ENCODE measurements at regions not wholly inside any gene's neighbourhood (a gene's known extent, or its start where the extent isn't known, plus 50 kb on each side); places are given as distances from the start of the nearest gene placed in this dataset.

DNA sequence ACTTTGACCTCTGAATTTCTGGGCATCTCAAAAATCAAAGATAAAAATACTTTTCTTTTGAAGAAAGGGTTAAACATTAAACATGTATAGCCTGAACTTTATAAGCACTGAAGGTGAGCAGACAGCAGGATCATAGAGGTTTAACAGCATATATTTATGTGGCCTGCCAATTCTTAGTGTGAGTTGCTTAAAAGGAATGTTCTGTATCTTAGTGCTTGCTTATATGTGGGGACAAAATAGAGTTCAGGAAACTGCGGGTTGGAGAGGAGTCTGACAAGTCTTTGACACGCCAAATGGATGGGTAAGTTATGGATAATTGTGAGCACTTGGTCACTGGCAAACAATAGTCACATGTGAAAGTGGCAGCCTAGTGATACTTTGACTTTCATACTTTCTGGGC lies 1419.4 kb upstream of the SPRY2 start:
- H3K36me3 ChIP-seq (ENCODE audit: insufficient read depth, low read length): no peaks in the 10 kb centered on the region
- no peaks in the 10 kb centered on the region for H3K9me3 ChIP-seq (ENCODE audit: low read depth, low read length)
- no peak for DNase-seq (ENCODE audit: low read depth, low spot score)
- H3K9ac ChIP-seq (ENCODE audit: insufficient read length): no peak overlapping the region
- H3K27ac ChIP-seq: no peak overlapping the region
- H3K4me3 ChIP-seq: no peak overlapping the region
- TF ChIP-seq POLR2AphosphoS5 (IDR thresholded peaks at IDR 0.05; ENCODE audit: borderline replicate concordance, low read depth, low read length) (no peak), FOXP2 (optimal IDR thresholded peaks at IDR 0.05; ENCODE audit: control extremely low read depth, extremely low read length, insufficient read depth) (no peak), EZH2 (IDR thresholded peaks at IDR 0.05) (no peak)

DNA sequence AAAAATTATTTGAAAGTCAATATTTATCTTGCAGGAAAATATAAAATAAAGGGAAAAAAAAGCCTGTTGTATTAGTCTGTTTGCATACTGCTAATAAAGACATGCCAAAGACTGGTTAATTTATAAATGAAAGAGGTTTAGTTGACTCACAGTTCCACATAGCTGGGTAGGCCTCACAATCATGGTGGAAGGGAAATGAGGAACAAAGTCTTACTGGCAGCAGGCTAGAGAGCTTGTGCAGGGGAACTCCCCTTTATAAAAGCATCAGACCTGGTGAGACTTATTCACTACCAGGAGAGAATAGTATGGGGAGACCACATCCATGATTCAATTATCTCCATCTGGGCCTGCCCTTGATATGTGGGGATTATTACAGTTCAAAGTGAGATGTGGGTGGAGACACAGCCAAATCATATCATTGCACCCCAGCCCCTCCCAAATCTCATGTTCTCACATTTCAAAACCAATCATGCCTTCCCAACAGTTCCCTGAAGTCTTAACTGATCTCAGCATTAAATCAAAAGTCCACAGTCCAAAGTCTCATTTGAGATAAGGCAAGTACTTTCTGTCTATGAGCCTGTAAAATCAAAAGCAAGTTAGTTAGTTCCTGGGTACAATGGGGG lies 1416.5 kb upstream of the SPRY2 start:
- Histone ChIP-seq H3K9ac (ENCODE audit: insufficient read length) (no peak overlapping the region), H3K9me3 (ENCODE audit: low read depth, low read length) (no peaks in the 10 kb centered on the region), H3K36me3 (ENCODE audit: insufficient read depth, low read length) (no peaks in the 10 kb centered on the region), H3K27ac (no peak overlapping the region), H3K4me3 (no peak overlapping the region)
- DNase-seq (ENCODE audit: low read depth, low spot score): no peak
- TF ChIP-seq FOXP2 (optimal IDR thresholded peaks at IDR 0.05; ENCODE audit: control extremely low read depth, extremely low read length, insufficient read depth) (no peak), POLR2AphosphoS5 (IDR thresholded peaks at IDR 0.05; ENCODE audit: borderline replicate concordance, low read depth, low read length) (no peak), EZH2 (IDR thresholded peaks at IDR 0.05) (no peak)

DNA sequence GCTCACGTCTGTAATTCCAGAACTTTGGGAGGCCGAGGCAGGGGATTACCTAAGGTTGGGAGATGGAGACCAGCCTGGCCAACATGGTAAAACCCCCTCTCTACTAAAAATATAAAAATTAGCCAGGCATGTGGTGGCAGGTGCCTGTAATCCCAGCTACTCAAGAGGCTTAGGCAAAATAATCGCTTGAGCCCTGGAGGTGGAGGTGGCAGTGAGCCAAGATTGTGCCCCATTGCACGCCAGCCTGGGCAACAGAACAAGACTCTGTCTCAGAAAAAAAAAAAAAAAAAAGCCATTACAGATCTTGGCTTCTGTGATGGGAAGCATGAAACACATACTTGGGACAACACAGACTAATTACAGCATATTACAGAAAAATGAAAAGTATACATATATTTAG lies 1404.5 kb upstream of the SPRY2 start:
- TF ChIP-seq FOXP2 (optimal IDR thresholded peaks at IDR 0.05; ENCODE audit: control extremely low read depth, extremely low read length, insufficient read depth): no peak
- H3K36me3 ChIP-seq (ENCODE audit: insufficient read depth, low read length): no peaks in the 10 kb centered on the region
- DNase-seq (ENCODE audit: low read depth, low spot score): no peak
- H3K4me3 ChIP-seq: no peak overlapping the region
- H3K27ac ChIP-seq: no peak overlapping the region
- H3K9ac ChIP-seq (ENCODE audit: insufficient read length): no peak overlapping the region
- no peaks in the 10 kb centered on the region for H3K9me3 ChIP-seq (ENCODE audit: low read depth, low read length)

DNA sequence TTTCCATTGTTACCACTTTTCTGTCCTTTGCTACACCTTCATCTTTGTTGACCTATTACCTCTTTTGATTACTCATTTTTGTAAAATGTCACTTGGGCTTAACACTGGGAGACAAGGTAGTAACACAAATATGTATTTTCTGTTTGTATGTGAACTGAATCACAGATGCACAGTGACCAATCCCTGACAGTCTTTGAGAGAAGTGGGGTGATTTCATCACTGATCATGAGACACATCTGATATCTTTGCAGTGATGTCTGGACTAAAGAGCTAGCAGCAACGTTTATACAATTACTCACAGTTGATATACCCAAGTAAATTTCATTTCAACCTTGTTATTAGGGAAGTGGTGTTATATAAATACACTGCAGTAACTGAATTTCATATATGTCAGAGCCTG lies 1397.4 kb upstream of the SPRY2 start:
- TF ChIP-seq EZH2 (IDR thresholded peaks at IDR 0.05) (no peak), FOXP2 (optimal IDR thresholded peaks at IDR 0.05; ENCODE audit: control extremely low read depth, extremely low read length, insufficient read depth) (no peak), POLR2AphosphoS5 (IDR thresholded peaks at IDR 0.05; ENCODE audit: borderline replicate concordance, low read depth, low read length) (no peak)
- H3K4me3 ChIP-seq: no peak overlapping the region
- H3K36me3 ChIP-seq (ENCODE audit: insufficient read depth, low read length): no peaks in the 10 kb centered on the region
- no peak overlapping the region for H3K27ac ChIP-seq
- DNase-seq (ENCODE audit: low read depth, low spot score): no peak
- H3K9me3 ChIP-seq (ENCODE audit: low read depth, low read length): no peaks in the 10 kb centered on the region
- H3K9ac ChIP-seq (ENCODE audit: insufficient read length): no peak overlapping the region

DNA sequence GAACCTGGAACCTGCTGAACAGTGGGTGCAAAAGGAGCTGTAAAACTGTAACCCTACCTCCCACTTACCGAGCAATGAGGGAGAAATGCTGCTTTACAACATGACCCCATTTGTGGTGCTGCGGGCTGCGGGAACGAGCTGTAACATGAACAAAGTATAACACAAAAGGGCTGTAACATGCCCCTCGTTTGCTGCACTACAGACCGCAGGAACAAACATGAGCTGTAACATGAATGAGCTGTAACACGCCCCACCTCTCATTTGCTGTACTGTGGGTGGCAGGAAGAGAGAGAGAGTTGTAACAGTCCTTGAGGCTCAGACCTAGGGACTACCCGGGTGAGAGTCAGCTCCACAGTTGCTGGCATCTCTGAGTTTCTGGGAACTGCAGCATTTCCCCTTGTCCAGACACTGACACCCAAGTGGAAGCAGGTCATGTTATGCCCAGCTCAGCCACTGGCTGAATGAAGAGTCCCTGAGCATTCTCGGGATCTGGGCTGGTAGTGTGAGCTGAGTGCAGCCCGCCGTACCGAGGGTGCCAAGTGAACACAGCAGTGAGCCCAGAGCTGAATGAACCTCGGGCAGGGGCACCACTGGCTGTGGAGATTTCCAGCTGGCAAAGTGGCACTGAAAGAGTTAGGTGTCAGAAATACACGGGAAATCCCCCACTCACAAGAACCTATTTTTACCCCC lies 1385.3 kb upstream of the SPRY2 start:
- no peak overlapping the region for H3K9ac ChIP-seq (ENCODE audit: insufficient read length)
- no peak for DNase-seq (ENCODE audit: low read depth, low spot score)
- no peak overlapping the region for H3K4me3 ChIP-seq
- TF ChIP-seq POLR2AphosphoS5 (IDR thresholded peaks at IDR 0.05; ENCODE audit: borderline replicate concordance, low read depth, low read length): no peak
- TF ChIP-seq EZH2 (IDR thresholded peaks at IDR 0.05): no peak
- no peak for TF ChIP-seq FOXP2 (optimal IDR thresholded peaks at IDR 0.05; ENCODE audit: control extremely low read depth, extremely low read length, insufficient read depth)
- no peaks in the 10 kb centered on the region for H3K36me3 ChIP-seq (ENCODE audit: insufficient read depth, low read length)
- H3K9me3 ChIP-seq (ENCODE audit: low read depth, low read length): no peaks in the 10 kb centered on the region
- no peak overlapping the region for H3K27ac ChIP-seq

DNA sequence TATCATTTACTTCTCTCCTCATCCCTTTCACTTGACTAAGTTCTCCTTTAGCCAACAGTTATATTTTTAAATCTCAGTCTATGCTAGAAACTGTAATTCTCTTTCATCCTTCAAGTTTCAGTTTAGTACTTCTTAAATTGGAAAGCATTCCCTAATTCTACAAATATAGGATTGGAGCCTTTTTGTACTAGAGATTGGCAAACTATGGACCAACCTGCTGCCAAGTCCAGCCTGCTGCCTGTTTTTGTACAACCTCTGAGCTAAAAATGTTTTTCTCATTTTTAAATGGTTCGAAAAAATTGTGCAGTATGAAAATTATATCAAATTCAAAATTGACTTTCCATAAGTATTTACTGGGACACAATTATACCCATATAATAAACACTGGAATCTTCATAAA lies 1381.5 kb upstream of the SPRY2 start:
- Histone ChIP-seq H3K36me3 (ENCODE audit: insufficient read depth, low read length) (no peaks in the 10 kb centered on the region), H3K9ac (ENCODE audit: insufficient read length) (no peak overlapping the region), H3K9me3 (ENCODE audit: low read depth, low read length) (no peaks in the 10 kb centered on the region), H3K27ac (no peak overlapping the region), H3K4me3 (no peak overlapping the region)
- DNase-seq (ENCODE audit: low read depth, low spot score): no peak
- TF ChIP-seq FOXP2 (optimal IDR thresholded peaks at IDR 0.05; ENCODE audit: control extremely low read depth, extremely low read length, insufficient read depth): no peak
- TF ChIP-seq EZH2 (IDR thresholded peaks at IDR 0.05): no peak
- TF ChIP-seq POLR2AphosphoS5 (IDR thresholded peaks at IDR 0.05; ENCODE audit: borderline replicate concordance, low read depth, low read length): no peak

DNA sequence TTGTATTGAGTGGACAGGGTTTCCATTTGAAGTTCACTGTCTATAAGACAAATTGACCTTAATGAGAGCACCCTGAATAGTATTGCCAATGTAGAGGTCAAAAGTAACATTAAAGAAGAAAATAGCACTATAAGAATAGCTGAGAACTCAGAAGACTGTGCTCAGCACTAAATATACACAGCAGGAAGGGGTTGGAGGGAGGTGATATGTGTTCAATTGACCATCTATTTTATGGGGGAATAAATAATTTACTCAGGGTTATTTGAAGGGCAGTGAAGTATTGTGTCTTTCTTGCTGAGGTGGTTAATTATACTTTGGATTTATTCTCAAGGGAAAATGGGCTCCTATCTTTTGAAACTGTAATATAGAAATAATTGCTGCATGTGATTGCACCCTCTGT lies 1380.5 kb upstream of the SPRY2 start:
- H3K9ac ChIP-seq (ENCODE audit: insufficient read length): no peak overlapping the region
- H3K27ac ChIP-seq: no peak overlapping the region
- no peak overlapping the region for H3K4me3 ChIP-seq
- DNase-seq (ENCODE audit: low read depth, low spot score): no peak
- no peaks in the 10 kb centered on the region for H3K36me3 ChIP-seq (ENCODE audit: insufficient read depth, low read length)
- H3K9me3 ChIP-seq (ENCODE audit: low read depth, low read length): no peaks in the 10 kb centered on the region
- TF ChIP-seq FOXP2 (optimal IDR thresholded peaks at IDR 0.05; ENCODE audit: control extremely low read depth, extremely low read length, insufficient read depth) (no peak), POLR2AphosphoS5 (IDR thresholded peaks at IDR 0.05; ENCODE audit: borderline replicate concordance, low read depth, low read length) (no peak), EZH2 (IDR thresholded peaks at IDR 0.05) (no peak)

DNA sequence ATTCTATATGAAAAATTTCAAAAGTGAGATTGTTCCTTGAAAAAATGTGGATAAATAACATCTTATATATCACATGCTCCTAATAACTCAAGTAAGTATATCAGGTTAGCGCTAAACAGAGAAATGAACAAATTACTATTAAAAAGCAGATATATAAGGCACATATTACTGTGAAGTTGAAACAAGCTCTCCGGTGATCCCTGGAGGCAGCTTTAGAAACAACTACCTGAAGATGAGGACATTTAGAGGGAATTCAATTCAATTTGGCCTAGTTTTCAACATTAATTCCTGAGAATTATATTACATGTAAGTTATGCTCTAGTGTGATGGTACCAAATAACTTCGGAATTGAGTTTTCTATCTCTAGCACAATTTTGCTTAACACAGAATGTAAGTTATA lies 1373.6 kb upstream of the SPRY2 start:
- DNase-seq (ENCODE audit: low read depth, low spot score): no peak
- H3K4me3 ChIP-seq: no peak overlapping the region
- TF ChIP-seq EZH2 (IDR thresholded peaks at IDR 0.05) (no peak), POLR2AphosphoS5 (IDR thresholded peaks at IDR 0.05; ENCODE audit: borderline replicate concordance, low read depth, low read length) (no peak), FOXP2 (optimal IDR thresholded peaks at IDR 0.05; ENCODE audit: control extremely low read depth, extremely low read length, insufficient read depth) (no peak)
- no peaks in the 10 kb centered on the region for H3K36me3 ChIP-seq (ENCODE audit: insufficient read depth, low read length)
- no peak overlapping the region for H3K9ac ChIP-seq (ENCODE audit: insufficient read length)
- H3K27ac ChIP-seq: no peak overlapping the region
- no peaks in the 10 kb centered on the region for H3K9me3 ChIP-seq (ENCODE audit: low read depth, low read length)

DNA sequence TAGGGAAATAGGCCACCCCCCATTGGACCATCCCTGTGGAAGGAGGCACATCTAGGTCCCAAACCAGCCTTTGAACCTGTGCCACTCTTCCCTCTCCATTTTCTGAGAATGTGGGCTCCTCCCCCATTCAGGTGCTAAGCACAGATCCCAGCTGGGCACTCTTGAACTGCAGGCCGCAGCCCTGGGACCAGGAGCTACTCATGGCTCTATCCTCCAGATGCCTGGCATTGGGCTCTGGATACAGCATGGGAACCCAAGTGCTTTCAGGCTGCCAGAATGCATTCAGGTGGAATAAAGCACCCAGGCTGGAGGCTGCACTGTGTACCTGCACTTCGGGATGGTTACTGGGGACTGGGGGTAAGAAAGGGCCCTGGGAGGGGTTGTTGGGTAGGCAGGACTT lies 1372.3 kb upstream of the SPRY2 start:
- Histone ChIP-seq H3K9me3 (ENCODE audit: low read depth, low read length) (no peaks in the 10 kb centered on the region), H3K27ac (no peak overlapping the region), H3K9ac (ENCODE audit: insufficient read length) (no peak overlapping the region), H3K36me3 (ENCODE audit: insufficient read depth, low read length) (no peaks in the 10 kb centered on the region), H3K4me3 (no peak overlapping the region)
- DNase-seq (ENCODE audit: low read depth, low spot score): no peak
- TF ChIP-seq EZH2 (IDR thresholded peaks at IDR 0.05) (no peak), FOXP2 (optimal IDR thresholded peaks at IDR 0.05; ENCODE audit: control extremely low read depth, extremely low read length, insufficient read depth) (no peak)

All from SK-N-MC (cell line).